Pancreas (tissue), 10 donors: ENCODE measurements at regions not wholly inside any gene's neighbourhood (a gene's known extent, or its start where the extent isn't known, plus 50 kb on each side); places are given as distances from the start of the nearest gene placed in this dataset.

Experiments
- ATAC-seq, 4 donors: fragments of 200-7000 bp; cut with Tn5 transposase; one replicate each; pipeline versions ENCODE4 v1.8.0 to v1.9.1; 2020; ENCODE audit warnings: mild to moderate bottlenecking in 4 of 4, moderate library complexity in 4 of 4
- DNase-seq, 6 donors: peaks; one replicate each; pipeline ENCODE4 v3.0.0-alpha.2; 2020
- FAIRE-seq: peaks from 2 replicates; lab custom pipeline; 2012; peaks lifted over from hg19 to GRCh38; lab: Jason Lieb, UNC
- H3K27ac ChIP-seq, 4 donors: fragments of 200-600 bp; sonication (generic); 1 replicate in 3 of 4; 2 replicates in 1 of 4; pipeline versions ENCODE4 v1.5.0 to v1.8.0; 2020
- H3K27me3 ChIP-seq, 4 donors: fragments of 200-600 bp; one replicate each; pipeline ENCODE4 v1.8.0; 2021
- H3K36me3 ChIP-seq, 3 donors: fragments of 200-600 bp; sonication (generic) in 1 of 3; one replicate each; pipeline versions ENCODE4 v1.5.0 to v1.8.0; 2020 to 2021
- H3K4me1 ChIP-seq, 3 donors: fragments of 200-600 bp; one replicate each; pipeline ENCODE4 v1.8.0; 2021
- H3K4me3 ChIP-seq, 4 donors: fragments of 200-600 bp; sonication (generic) in 2 of 4; one replicate each; pipeline versions ENCODE4 v1.5.0 to v1.8.0; 2020 to 2021
- H3K9me3 ChIP-seq, 4 donors: fragments of 200-600 bp; one replicate each; pipeline ENCODE4 v1.8.0; 2021
- CTCF ChIP-seq, 4 donors: fragments of 200-600 bp; sonication (generic) in 3 of 4; IDR thresholded peaks; one replicate each; pipeline versions ENCODE4 v1.5.0 to v1.8.0; 2021; ENCODE audit warnings: antibody characterized with exemption in 4 of 4
- WGBS, 2 donors: extraction: QIAGEN DNeasy Blood & Tissue Kit; methylation state at CpG; one replicate each; pipeline ENCODE4 v1.1.7; 2013; 5-methylcytosine and 5-hydroxymethylcytosine counted together
- intact Hi-C, 3 donors: fragments of 100-400 bp; cut with DNase I; formaldehyde crosslinking; loops; one replicate each; pipeline versions ENCODE4 v1.11.1 to v1.14.2; 2022
- donor health status: healthy with polysubstance abuse.
- donor health status: DM: no; HTN: no; CAD: no; lungs with moderate emphysema.
- donor health status: DM: no; HTN: no; CAD: no.
- donor health status: control.
- donor health status: control.
- donor health status: Bipolar disorder and iron deficiency.
- donor health status: DM: yes; HTN: yes; CAD: no.
- donor health status: DM: no; HTN: no; CAD: no.
- donor health status: DM: no; HTN: no; CAD: no.
- donor health status: DM: yes; HTN: yes; CAD: no.

- 86 to 95% methylated on average over 2 of the region's 2 CpGs for WGBS, 2 donors
- Histone ChIP-seq H3K9me3 (no peaks in the 10 kb centered on the region), H3K27ac (no peak overlapping the region), H3K4me1 (peaks cover 4 to 11% (median 7%) of the 10 kb centered on the region in 3 donors), H3K4me3 (no peak overlapping the region), H3K36me3 (no peaks in the 10 kb centered on the region), H3K27me3 (no peaks in the 10 kb centered on the region)
- intact Hi-C loops: no loop called here
- FAIRE-seq (no peak), ATAC-seq (no peak), DNase-seq (no peak)
- no peak for TF ChIP-seq CTCF (IDR thresholded peaks at IDR 0.05)
These were observed 51.0 kb upstream of the PCBP1 start for GRCh38 chr2:70036290-70036689.

GRCh38 chr2:70035344-70035844 is 51.9 kb upstream of the PCBP1 start:
- TF ChIP-seq CTCF (IDR thresholded peaks at IDR 0.05): no peak
- Histone ChIP-seq H3K36me3 (no peaks in the 10 kb centered on the region), H3K27me3 (no peaks in the 10 kb centered on the region), H3K9me3 (no peaks in the 10 kb centered on the region), H3K4me1 (peaks cover 4 to 11% (median 7%) of the 10 kb centered on the region in 3 donors), H3K27ac (peak overlapping the region in 1 of 4 donors; percentile 22), H3K4me3 (no peak overlapping the region)
- peak in 1 of 4 donors; percentile 8 for ATAC-seq
- intact Hi-C loops: no loop called here
- no peak for FAIRE-seq
- 49 to 52% methylated on average over 1 of the region's 1 CpG for WGBS, 2 donors
- no peak for DNase-seq

GRCh38 chr2:70030724-70031420 is 56.4 kb upstream of the PCBP1 start:
- no peak for TF ChIP-seq CTCF (IDR thresholded peaks at IDR 0.05)
- ATAC-seq: no peak
- no peak for DNase-seq
- Histone ChIP-seq H3K36me3 (no peaks in the 10 kb centered on the region), H3K27me3 (no peaks in the 10 kb centered on the region), H3K27ac (peak overlapping the region in 2 of 4 donors; percentile 63 to 73), H3K4me3 (no peak overlapping the region), H3K4me1 (peaks cover 4 to 12% (median 11%) of the 10 kb centered on the region in 3 donors), H3K9me3 (no peaks in the 10 kb centered on the region)
- 90 to 94% methylated on average over 1 of the region's 1 CpG for WGBS, 2 donors
- FAIRE-seq: no peak
- intact Hi-C loops: no loop called here

- intact Hi-C loops: no loop called here
- TF ChIP-seq CTCF (IDR thresholded peaks at IDR 0.05): no peak
- 39 to 54% methylated on average over 3 of the region's 3 CpGs for WGBS, 2 donors
- Histone ChIP-seq H3K4me1 (peaks cover 2 to 4% (median 3%) of the 10 kb centered on the region in 3 donors), H3K27ac (peak overlapping the region in 3 of 4 donors; percentile 34 to 73 (median 63)), H3K36me3 (no peaks in the 10 kb centered on the region), H3K27me3 (no peaks in the 10 kb centered on the region), H3K4me3 (no peak overlapping the region), H3K9me3 (no peaks in the 10 kb centered on the region)
- no peak for FAIRE-seq
- peak in 4 of 6 donors; percentile 17 to 64 (median 24) for DNase-seq
- ATAC-seq: peak; percentile 60 to 87 (median 84)
These were observed 57.4 kb upstream of the PCBP1 start for GRCh38 chr2:70029814-70030409.

GRCh38 chr2:70024284-70024683 is 62.9 kb upstream of the ASPRV1 start:
- DNase-seq (no peak), ATAC-seq (no peak), FAIRE-seq (no peak)
- no peaks in the 10 kb centered on the region for H3K36me3 ChIP-seq
- H3K4me1 ChIP-seq: no peaks in the 10 kb centered on the region
- WGBS, 2 donors: 80 to 82% methylated on average over 3 of the region's 3 CpGs
- intact Hi-C loops: no loop called here
- no peak overlapping the region for H3K27ac ChIP-seq
- no peak overlapping the region for H3K4me3 ChIP-seq
- no peak for TF ChIP-seq CTCF (IDR thresholded peaks at IDR 0.05)
- H3K9me3 ChIP-seq: no peaks in the 10 kb centered on the region
- H3K27me3 ChIP-seq: no peaks in the 10 kb centered on the region
